ENCODE measurements at regions not wholly inside any gene's neighbourhood (a gene's known extent, or its start where the extent isn't known, plus 50 kb on each side); places are given as distances from the start of the nearest gene placed in this dataset.
"Not testable (repeated sequence)": the region's sequence is repeated elsewhere in the genome, so short reads cannot be mapped to it uniquely, and the experiment has no call there.

- no peak for DNase-seq (ENCODE audit: low read depth)
- no peak for TF ChIP-seq CTCF (IDR thresholded peaks at IDR 0.05; ENCODE audit: low read depth, low read length, missing control alignments)
- in situ Hi-C loops (cut with HindIII; ENCODE audit: low sequenced_read_pairs), result no loop called here
- H3K4me3 ChIP-seq (ENCODE audit: low read depth, low read length), result no peak overlapping the region
Measured at GRCh38 chr22:49004484-49005399, 822.9 kb downstream of the BRD1 start.

GRCh38 chr22:48997605-48998004 is 830.1 kb downstream of the BRD1 start:
- H3K4me3 ChIP-seq (ENCODE audit: low read depth, low read length); DNase-seq (ENCODE audit: low read depth); in situ Hi-C loops (cut with HindIII; ENCODE audit: low sequenced_read_pairs): not testable (repeated sequence)

GRCh38 chr22:48993655-48994054 is 834.0 kb downstream of the BRD1 start:
- no peak overlapping the region for H3K4me3 ChIP-seq (ENCODE audit: low read depth, low read length)
- in situ Hi-C loops (cut with HindIII; ENCODE audit: low sequenced_read_pairs), result no loop called here
- DNase-seq (ENCODE audit: low read depth), result no peak
- no peak for TF ChIP-seq CTCF (IDR thresholded peaks at IDR 0.05; ENCODE audit: low read depth, low read length, missing control alignments)

GRCh38 chr22:48984639-48985038 is 843.0 kb downstream of the BRD1 start:
- no peak for DNase-seq (ENCODE audit: low read depth)
- no peak for TF ChIP-seq CTCF (IDR thresholded peaks at IDR 0.05; ENCODE audit: low read depth, low read length, missing control alignments)
- no peak overlapping the region for H3K4me3 ChIP-seq (ENCODE audit: low read depth, low read length)
- in situ Hi-C loops (cut with HindIII; ENCODE audit: low sequenced_read_pairs), result no loop called here

- H3K4me3 ChIP-seq (ENCODE audit: low read depth, low read length), result no peak overlapping the region
- in situ Hi-C loops (cut with HindIII; ENCODE audit: low sequenced_read_pairs), result no loop called here
- DNase-seq (ENCODE audit: low read depth), result no peak
- TF ChIP-seq CTCF (IDR thresholded peaks at IDR 0.05; ENCODE audit: low read depth, low read length, missing control alignments), result no peak
Measured at GRCh38 chr22:48982321-48982905, 845.3 kb downstream of the BRD1 start.

GRCh38 chr22:48981371-48982061 is 846.2 kb downstream of the BRD1 start:
- DNase-seq (ENCODE audit: low read depth), result no peak
- in situ Hi-C loops (cut with HindIII; ENCODE audit: low sequenced_read_pairs), result no loop called here
- H3K4me3 ChIP-seq (ENCODE audit: low read depth, low read length), result no peak overlapping the region
- no peak for TF ChIP-seq CTCF (IDR thresholded peaks at IDR 0.05; ENCODE audit: low read depth, low read length, missing control alignments)
